Endothelial cell of umbilical vein (primary cell): ENCODE measurements at regions not wholly inside any gene's neighbourhood (a gene's known extent, or its start where the extent isn't known, plus 50 kb on each side); places are given as distances from the start of the nearest gene placed in this dataset.

Source experiments
- BruUV-seq: library from RNA; stranded (reverse); fragments of 400-500 nt; replicated peaks from 2 replicates; lab custom pipeline; 2021; lab: Mats Ljungman, UMichigan
- CTCF ChIA-PET: fragments of 300-600, 350-600 bp; sonication (Branson Sonifier 250); formaldehyde crosslinking; loops from one replicate; lab custom pipeline; 2021; ENCODE audit warnings: antibody characterized with exemption, inconsistent platforms; lab: Charles Lee
- POLR2A ChIA-PET: fragments of 300-600, 350-600 bp; sonication (Branson Sonifier 250); formaldehyde crosslinking; loops from one replicate; lab custom pipeline; 2021; ENCODE audit warnings: antibody characterized with exemption, inconsistent platforms; lab: Charles Lee
- DNase-seq: peaks from one replicate; pipeline ENCODE4 v3.0.0-alpha.2; 2011; ENCODE audit warnings: low read depth, low spot score
- FAIRE-seq: peaks from 2 replicates; lab custom pipeline; 2011; peaks lifted over from hg19 to GRCh38; lab: Jason Lieb, UNC
- H2AFZ ChIP-seq: 2 replicates; pipeline ENCODE4 v1.6.0; 2012; ENCODE audit warnings: low read depth, low read length, control low read depth, inconsistent platforms
- H3K27ac ChIP-seq: 2 replicates; pipeline ENCODE4 v1.5.1; 2011; ENCODE audit warnings: low read depth, mild to moderate bottlenecking, control low read depth, low read length, moderate library complexity; ENCODE audit not compliant: insufficient read depth
- H3K27me3 ChIP-seq, 2 experiments: 2 replicates each; pipeline versions ENCODE4 v1.6.0 to v1.6.1; 2011; ENCODE audit warnings: low read length in 2 of 2, mixed read lengths in 1 of 2; ENCODE audit not compliant: control insufficient read depth in 2 of 2, insufficient read depth in 2 of 2
- H3K36me3 ChIP-seq, 2 experiments: 2 replicates in 1 of 2; 3 replicates in 1 of 2; pipeline ENCODE4 v1.5.1; 2011; ENCODE audit warnings: low read length in 2 of 2, mild to moderate bottlenecking in 1 of 2, moderate library complexity in 1 of 2; ENCODE audit not compliant: control insufficient read depth in 2 of 2, insufficient read depth in 2 of 2; ENCODE audit errors: extremely low read depth in 1 of 2
- H3K4me1 ChIP-seq: 3 replicates; pipeline ENCODE4 v1.5.1; 2011; ENCODE audit warnings: mild to moderate bottlenecking, low read length; ENCODE audit not compliant: control insufficient read depth, insufficient read depth; ENCODE audit errors: extremely low read depth
- H3K4me2 ChIP-seq: 2 replicates; pipeline ENCODE4 v1.6.1; 2011; ENCODE audit warnings: low read length, control low read depth, mixed read lengths; ENCODE audit not compliant: insufficient read depth
- H3K4me3 ChIP-seq, 3 experiments: fragments of 200-600 bp in 1 of 3; sonication (generic), shearing (Covaris generic) in 1 of 3; replicated peaks in 1 of 3; 2 replicates each; pipeline ENCODE4 v1.5.1; 2011 to 2016; ENCODE audit warnings: control low read depth in 3 of 3, low read length in 3 of 3, mild to moderate bottlenecking in 2 of 3, inconsistent platforms in 1 of 3, low read depth in 1 of 3, moderate library complexity in 1 of 3; ENCODE audit not compliant: insufficient read depth in 1 of 3
- H3K79me2 ChIP-seq: 2 replicates; pipeline ENCODE4 v1.6.0; 2012; ENCODE audit warnings: low read length, inconsistent platforms; ENCODE audit not compliant: control insufficient read depth, insufficient read depth
- H3K9ac ChIP-seq: replicated peaks from 2 replicates; pipeline ENCODE3; 2011; ENCODE audit warnings: low read length, control low read depth; ENCODE audit not compliant: insufficient read depth; ENCODE audit errors: extremely low read depth
- H3K9me1 ChIP-seq: replicated peaks from 3 replicates; pipeline ENCODE4 v1.6.0; 2011; ENCODE audit warnings: mild to moderate bottlenecking, low read length; ENCODE audit not compliant: control insufficient read depth, insufficient read depth; ENCODE audit errors: extremely low read depth
- H3K9me3 ChIP-seq: replicated peaks from 2 replicates; pipeline ENCODE4 v1.5.1; 2012; ENCODE audit warnings: low read length, inconsistent platforms; ENCODE audit not compliant: control insufficient read depth, insufficient read depth
- H4K20me1 ChIP-seq: replicated peaks from 2 replicates; pipeline ENCODE3; 2011; ENCODE audit warnings: mild to moderate bottlenecking, low read length; ENCODE audit not compliant: control insufficient read depth, insufficient read depth; ENCODE audit errors: extremely low read depth
- EZH2 ChIP-seq: IDR thresholded peaks from 2 replicates; pipeline ENCODE4 v1.6.1; 2012; ENCODE audit warnings: borderline replicate concordance, low read depth, mild to moderate bottlenecking, moderate library complexity, low read length, inconsistent platforms; ENCODE audit not compliant: severe bottlenecking
- FOS ChIP-seq: IDR thresholded peaks from 2 replicates; pipeline ENCODE4 v1.6.1; 2011; ENCODE audit warnings: mild to moderate bottlenecking, low read length, moderate library complexity, borderline replicate concordance; ENCODE audit not compliant: insufficient read depth
- JUN ChIP-seq: IDR thresholded peaks from 2 replicates; pipeline ENCODE4 v1.6.1; 2011; ENCODE audit warnings: borderline replicate concordance, low read depth; ENCODE audit not compliant: insufficient read length, insufficient read depth
- MYC ChIP-seq: IDR thresholded peaks from one replicate; pipeline ENCODE4 v1.6.1; 2011; ENCODE audit warnings: mild to moderate bottlenecking, low read depth, low read length
- dilution Hi-C: fragments of 300-500 bp; cut with MboI; formaldehyde crosslinking; loops from one replicate; pipeline ENCODE4 v1.15.0; 2019; ENCODE audit warnings: low sequenced_read_pairs; ENCODE audit not compliant: extremely low pct_ligation_motif_present
- intact Hi-C: fragments of 100-400 bp; cut with micrococcal nuclease; formaldehyde crosslinking; loops from one replicate; pipeline ENCODE4 v1.10.0; 2022
- TF ChIP-seq, protein P1 (sequence below), 2 donors: IDR thresholded peaks; 1 replicate in 1 of 2; 2 replicates in 1 of 2; pipeline ENCODE4 v1.5.1; 2011; ENCODE audit warnings: low read length in 2 of 2, mild to moderate bottlenecking in 2 of 2, moderate library complexity in 2 of 2, control low read depth in 1 of 2, inconsistent platforms in 1 of 2, low read depth in 1 of 2; ENCODE audit not compliant: insufficient read depth in 1 of 2; ENCODE audit errors: extremely low read depth in 1 of 2

DNA sequence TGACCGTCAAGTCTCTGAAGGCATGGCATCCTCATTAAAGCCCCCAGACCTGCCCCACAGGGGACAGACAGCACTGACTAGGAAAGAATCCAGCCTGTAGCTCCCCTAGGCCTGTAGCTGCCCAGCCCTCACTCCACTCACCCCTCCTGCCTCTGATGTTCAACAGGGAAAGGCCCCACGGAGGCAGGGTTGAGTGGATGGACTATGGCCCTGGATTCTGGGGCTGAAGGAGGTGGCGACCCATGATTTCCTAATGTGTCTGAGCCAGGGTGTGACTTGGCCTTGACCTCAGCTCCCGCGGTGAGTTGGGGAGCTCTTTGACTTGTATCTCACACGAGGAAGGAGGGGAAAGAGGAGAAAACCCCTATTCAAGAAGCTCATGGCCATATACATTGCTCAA lies 238.5 kb upstream of the CSF3R start:
- H3K4me2 ChIP-seq = no peak overlapping the region
- ChIA-PET POLR2A (no interaction called here), CTCF (no interaction called here)
- H3K79me2 ChIP-seq = no peaks in the 10 kb centered on the region
- H4K20me1 ChIP-seq = no peaks in the 10 kb centered on the region
- dilution Hi-C loops (no loop called here), intact Hi-C loops (no loop called here)
- no TSS peak for BruUV-seq
- H3K9me3 ChIP-seq = no peaks in the 10 kb centered on the region
- no peak for DNase-seq
- H3K9ac ChIP-seq = no peak overlapping the region
- no peak overlapping the region for H3K4me3 ChIP-seq
- no peaks in the 10 kb centered on the region for H3K9me1 ChIP-seq
- FAIRE-seq = no peak
- H3K27ac ChIP-seq = no peak overlapping the region
- no peaks in the 10 kb centered on the region for H3K4me1 ChIP-seq
- H3K36me3 ChIP-seq = no peaks in the 10 kb centered on the region
- no peaks in the 10 kb centered on the region for H3K27me3 ChIP-seq
- no peak for TF ChIP-seq JUN
- no peak for TF ChIP-seq FOS
- no peak overlapping the region for H2AFZ ChIP-seq

DNA sequence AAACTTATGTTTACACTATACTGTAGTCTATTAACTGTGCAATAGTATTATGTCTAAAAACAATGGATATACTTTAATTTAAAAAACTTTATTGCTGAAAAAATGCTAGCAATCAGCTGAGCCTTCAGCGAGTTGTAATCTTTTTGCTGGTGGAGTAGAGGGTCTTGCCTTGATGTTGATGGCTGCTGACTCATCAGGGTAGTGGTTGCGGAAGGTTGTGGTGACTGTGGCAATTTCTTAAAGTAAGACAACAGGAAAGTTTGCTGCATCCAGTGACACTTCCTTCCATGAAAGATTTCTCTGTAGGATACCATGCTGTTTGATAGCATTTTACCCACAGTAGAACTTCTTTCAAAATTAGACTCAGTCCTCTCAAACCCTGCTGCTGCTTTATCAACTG lies 234.7 kb upstream of the CSF3R start:
- H3K79me2 ChIP-seq = no peaks in the 10 kb centered on the region
- FAIRE-seq = no peak
- H3K9ac ChIP-seq = no peak overlapping the region
- no peak overlapping the region for H3K27ac ChIP-seq
- no peaks in the 10 kb centered on the region for H4K20me1 ChIP-seq
- intact Hi-C loops (no loop called here), dilution Hi-C loops (no loop called here)
- TF ChIP-seq MYC (no peak), EZH2 (no peak)
- TF ChIP-seq, protein P1, sequence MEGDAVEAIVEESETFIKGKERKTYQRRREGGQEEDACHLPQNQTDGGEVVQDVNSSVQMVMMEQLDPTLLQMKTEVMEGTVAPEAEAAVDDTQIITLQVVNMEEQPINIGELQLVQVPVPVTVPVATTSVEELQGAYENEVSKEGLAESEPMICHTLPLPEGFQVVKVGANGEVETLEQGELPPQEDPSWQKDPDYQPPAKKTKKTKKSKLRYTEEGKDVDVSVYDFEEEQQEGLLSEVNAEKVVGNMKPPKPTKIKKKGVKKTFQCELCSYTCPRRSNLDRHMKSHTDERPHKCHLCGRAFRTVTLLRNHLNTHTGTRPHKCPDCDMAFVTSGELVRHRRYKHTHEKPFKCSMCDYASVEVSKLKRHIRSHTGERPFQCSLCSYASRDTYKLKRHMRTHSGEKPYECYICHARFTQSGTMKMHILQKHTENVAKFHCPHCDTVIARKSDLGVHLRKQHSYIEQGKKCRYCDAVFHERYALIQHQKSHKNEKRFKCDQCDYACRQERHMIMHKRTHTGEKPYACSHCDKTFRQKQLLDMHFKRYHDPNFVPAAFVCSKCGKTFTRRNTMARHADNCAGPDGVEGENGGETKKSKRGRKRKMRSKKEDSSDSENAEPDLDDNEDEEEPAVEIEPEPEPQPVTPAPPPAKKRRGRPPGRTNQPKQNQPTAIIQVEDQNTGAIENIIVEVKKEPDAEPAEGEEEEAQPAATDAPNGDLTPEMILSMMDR (IDR thresholded peaks at IDR 0.05; ENCODE audit: extremely low read depth in 1 of 2, insufficient read depth in 1 of 2, low read depth in 1 of 2, low read length in 2 of 2) = no peak
- H3K9me3 ChIP-seq = no peaks in the 10 kb centered on the region
- H3K36me3 ChIP-seq = no peaks in the 10 kb centered on the region
- no peak overlapping the region for H2AFZ ChIP-seq
- no peak for DNase-seq
- ChIA-PET POLR2A (no interaction called here), CTCF (no interaction called here)
- no peaks in the 10 kb centered on the region for H3K4me1 ChIP-seq
- no peaks in the 10 kb centered on the region for H3K9me1 ChIP-seq
- H3K4me3 ChIP-seq = no peak overlapping the region
- BruUV-seq = no TSS peak
- H3K27me3 ChIP-seq = no peaks in the 10 kb centered on the region
- no peak overlapping the region for H3K4me2 ChIP-seq
